ENCODE measurements at regions not wholly inside any gene's neighbourhood (a gene's known extent, or its start where the extent isn't known, plus 50 kb on each side); places are given as distances from the start of the nearest gene placed in this dataset.

DNA sequence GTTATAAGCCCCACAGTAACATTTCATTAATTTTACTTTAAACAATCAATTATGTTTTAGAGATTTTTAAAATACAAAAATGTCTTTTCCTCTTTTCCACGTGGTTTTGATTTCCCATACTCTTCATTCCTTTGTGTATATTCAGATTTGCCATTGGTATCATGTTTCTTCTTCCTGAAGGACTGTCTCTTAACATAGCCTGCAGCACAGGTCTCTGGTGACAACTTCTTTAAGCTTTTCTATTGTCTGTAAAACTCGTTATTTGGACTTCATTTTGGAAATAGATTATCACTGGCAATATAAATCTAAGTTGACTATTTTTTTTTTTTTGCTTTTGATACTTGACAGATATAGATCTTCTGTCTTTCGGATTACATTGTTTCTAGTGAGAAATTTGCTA lies 115.2 kb upstream of the KLHL29 start (continued):
- TF ChIP-seq, protein P1, sequence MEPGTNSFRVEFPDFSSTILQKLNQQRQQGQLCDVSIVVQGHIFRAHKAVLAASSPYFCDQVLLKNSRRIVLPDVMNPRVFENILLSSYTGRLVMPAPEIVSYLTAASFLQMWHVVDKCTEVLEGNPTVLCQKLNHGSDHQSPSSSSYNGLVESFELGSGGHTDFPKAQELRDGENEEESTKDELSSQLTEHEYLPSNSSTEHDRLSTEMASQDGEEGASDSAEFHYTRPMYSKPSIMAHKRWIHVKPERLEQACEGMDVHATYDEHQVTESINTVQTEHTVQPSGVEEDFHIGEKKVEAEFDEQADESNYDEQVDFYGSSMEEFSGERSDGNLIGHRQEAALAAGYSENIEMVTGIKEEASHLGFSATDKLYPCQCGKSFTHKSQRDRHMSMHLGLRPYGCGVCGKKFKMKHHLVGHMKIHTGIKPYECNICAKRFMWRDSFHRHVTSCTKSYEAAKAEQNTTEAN (CRISPR knock-in tag; conservative IDR thresholded peaks at IDR 0.05) = no peak
- TF ChIP-seq ZFAT (CRISPR knock-in tag; conservative IDR thresholded peaks at IDR 0.05) = no peak
- no peak for TF ChIP-seq NBN (conservative IDR thresholded peaks at IDR 0.05)
- TF ChIP-seq ZGPAT (CRISPR knock-in tag; IDR thresholded peaks at IDR 0.05) = no peak
- no peak for TF ChIP-seq ZNF33A (CRISPR knock-in tag; IDR thresholded peaks at IDR 0.05; ENCODE audit: borderline replicate concordance)
- no peak for TF ChIP-seq SALL1 (CRISPR knock-in tag; IDR thresholded peaks at IDR 0.05)
- no peak for TF ChIP-seq ATRX (CRISPR knock-in tag; IDR thresholded peaks at IDR 0.05; ENCODE audit: borderline replicate concordance)
- no peak for TF ChIP-seq SP1 (IDR thresholded peaks at IDR 0.05)
- TF ChIP-seq SP1 (CRISPR knock-in tag; IDR thresholded peaks at IDR 0.05) = no peak
- TF ChIP-seq, protein P2, sequence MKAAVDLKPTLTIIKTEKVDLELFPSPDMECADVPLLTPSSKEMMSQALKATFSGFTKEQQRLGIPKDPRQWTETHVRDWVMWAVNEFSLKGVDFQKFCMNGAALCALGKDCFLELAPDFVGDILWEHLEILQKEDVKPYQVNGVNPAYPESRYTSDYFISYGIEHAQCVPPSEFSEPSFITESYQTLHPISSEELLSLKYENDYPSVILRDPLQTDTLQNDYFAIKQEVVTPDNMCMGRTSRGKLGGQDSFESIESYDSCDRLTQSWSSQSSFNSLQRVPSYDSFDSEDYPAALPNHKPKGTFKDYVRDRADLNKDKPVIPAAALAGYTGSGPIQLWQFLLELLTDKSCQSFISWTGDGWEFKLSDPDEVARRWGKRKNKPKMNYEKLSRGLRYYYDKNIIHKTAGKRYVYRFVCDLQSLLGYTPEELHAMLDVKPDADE (CRISPR knock-in tag; IDR thresholded peaks at IDR 0.05) = no peak
- TF ChIP-seq, protein P3, sequence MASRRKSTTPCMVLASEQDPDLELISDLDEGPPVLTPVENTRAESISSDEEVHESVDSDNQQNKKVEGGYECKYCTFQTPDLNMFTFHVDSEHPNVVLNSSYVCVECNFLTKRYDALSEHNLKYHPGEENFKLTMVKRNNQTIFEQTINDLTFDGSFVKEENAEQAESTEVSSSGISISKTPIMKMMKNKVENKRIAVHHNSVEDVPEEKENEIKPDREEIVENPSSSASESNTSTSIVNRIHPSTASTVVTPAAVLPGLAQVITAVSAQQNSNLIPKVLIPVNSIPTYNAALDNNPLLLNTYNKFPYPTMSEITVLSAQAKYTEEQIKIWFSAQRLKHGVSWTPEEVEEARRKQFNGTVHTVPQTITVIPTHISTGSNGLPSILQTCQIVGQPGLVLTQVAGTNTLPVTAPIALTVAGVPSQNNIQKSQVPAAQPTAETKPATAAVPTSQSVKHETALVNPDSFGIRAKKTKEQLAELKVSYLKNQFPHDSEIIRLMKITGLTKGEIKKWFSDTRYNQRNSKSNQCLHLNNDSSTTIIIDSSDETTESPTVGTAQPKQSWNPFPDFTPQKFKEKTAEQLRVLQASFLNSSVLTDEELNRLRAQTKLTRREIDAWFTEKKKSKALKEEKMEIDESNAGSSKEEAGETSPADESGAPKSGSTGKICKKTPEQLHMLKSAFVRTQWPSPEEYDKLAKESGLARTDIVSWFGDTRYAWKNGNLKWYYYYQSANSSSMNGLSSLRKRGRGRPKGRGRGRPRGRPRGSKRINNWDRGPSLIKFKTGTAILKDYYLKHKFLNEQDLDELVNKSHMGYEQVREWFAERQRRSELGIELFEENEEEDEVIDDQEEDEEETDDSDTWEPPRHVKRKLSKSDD (CRISPR knock-in tag; IDR thresholded peaks at IDR 0.05; ENCODE audit: low read depth) = no peak
- TF ChIP-seq ZFP36L1 (CRISPR knock-in tag; IDR thresholded peaks at IDR 0.05) = no peak

All from HepG2 (cell line).